ENCODE measurements at regions not wholly inside any gene's neighbourhood (a gene's known extent, or its start where the extent isn't known, plus 50 kb on each side); places are given as distances from the start of the nearest gene placed in this dataset. TPM values are rescaled to one million over a fixed set of nuclear protein-coding genes. Genes with fewer than 3 reads are reported as not detected.

GRCh38 chr3:98961161-98962155, 60.0 kb upstream of the DCBLD2 start:
- no peak for DNase-seq

DNA sequence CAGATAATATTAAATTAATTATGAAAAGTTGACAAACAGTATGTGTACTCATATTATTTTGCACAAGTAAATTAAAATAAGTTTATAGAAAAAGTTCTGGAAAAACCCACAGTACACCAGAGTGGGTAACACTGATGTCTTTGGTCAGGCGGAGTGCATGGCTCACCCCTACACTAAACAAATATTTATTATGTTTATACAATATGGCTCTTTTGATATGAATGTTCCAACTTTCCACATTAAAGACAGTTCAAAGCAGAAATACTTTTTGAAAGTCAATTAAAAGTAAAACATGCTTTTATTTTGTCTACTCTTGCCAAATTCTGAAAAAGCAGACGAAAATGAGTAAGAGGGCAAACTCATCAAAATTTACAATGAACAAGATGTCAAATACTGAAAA, 56.2 kb upstream of the DCBLD2 start:
- DNase-seq: no peak

DNA sequence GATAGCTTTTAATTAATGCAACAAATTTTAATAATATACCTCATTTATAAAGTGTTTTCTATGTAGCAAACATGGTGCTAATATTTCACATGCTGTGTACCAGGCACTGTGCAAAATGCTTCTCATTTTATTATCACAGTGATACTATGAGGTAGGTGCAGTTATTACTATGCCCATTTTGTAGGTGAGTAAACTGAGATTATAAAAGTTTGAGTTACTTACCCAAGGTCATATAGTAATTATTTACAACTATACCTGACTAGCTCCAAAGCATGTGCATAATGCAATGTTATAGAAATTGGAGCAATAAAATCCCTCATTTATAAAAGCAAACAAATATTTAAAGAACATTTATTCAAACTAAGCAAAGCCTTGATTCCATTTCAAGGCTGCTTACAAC, 54.5 kb upstream of the DCBLD2 start:
- no peak for DNase-seq

- no peak for DNase-seq
These were observed 53.5 kb upstream of the DCBLD2 start for GRCh38 chr3:98954791-98955604.

- no peak for DNase-seq
These were observed 52.7 kb upstream of the DCBLD2 start for GRCh38 chr3:98954242-98954641.

DNA sequence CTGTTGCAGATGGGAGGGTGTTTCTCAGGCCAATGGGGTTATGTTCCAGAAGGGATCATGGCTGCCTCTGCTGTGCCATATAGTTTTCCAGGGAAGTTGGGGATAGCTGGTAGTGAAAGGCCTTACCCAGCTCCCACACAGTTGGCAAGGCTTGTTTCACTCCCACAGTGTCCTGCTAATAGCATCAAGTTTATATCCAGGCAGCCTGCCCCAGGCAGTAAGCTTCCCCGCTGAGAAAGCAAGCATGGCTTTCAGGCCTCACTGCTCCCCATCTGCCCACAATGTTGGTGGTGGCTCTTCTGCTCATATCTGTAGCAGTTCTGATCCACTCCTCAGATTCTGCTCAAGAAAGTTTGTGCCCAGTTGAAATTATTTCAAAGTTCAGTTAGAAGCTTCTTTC, 50.9 kb upstream of the DCBLD2 start:
- no peak for DNase-seq

Small RNA genes in the stretch of these regions (small RNA-seq; reads per million reads assigned to genes)
- gene AC107297.1 (not detected), gene RF00066 (not detected)
